GM19351 (cell line): ENCODE measurements at regions not wholly inside any gene's neighbourhood (a gene's known extent, or its start where the extent isn't known, plus 50 kb on each side); places are given as distances from the start of the nearest gene placed in this dataset.

Source experiments
- ATAC-seq: cut with Tn5 transposase; IDR thresholded peaks from one replicate; pipeline ENCODE4 v1.9.1; 2021; ENCODE audit warnings: mild to moderate bottlenecking, moderate library complexity; ENCODE audit not compliant: unreplicated experiment

GRCh38 chr15:96089405-96090058 lies 241.0 kb upstream of the NR2F2 start:
- ATAC-seq, result no peak

DNA sequence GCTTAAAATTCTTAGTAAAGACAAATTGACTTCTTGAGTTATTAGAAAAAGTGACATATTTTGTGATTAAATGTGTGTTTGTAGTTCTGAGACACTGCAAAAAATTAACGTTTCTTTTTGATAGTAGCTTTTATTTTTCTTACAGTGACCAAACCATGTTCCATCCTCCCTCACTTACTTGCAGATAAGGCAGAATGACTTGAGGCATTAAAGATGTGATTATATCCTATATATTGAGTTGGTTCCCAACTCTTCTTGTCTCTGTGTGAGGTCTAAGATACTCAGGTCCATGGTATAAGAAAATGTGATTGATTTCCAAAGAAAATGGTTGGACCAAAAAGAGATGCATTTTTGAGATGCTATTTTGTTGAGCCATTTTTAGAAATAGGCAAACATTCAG lies 238.3 kb upstream of the NR2F2 start:
- ATAC-seq, result no peak

DNA sequence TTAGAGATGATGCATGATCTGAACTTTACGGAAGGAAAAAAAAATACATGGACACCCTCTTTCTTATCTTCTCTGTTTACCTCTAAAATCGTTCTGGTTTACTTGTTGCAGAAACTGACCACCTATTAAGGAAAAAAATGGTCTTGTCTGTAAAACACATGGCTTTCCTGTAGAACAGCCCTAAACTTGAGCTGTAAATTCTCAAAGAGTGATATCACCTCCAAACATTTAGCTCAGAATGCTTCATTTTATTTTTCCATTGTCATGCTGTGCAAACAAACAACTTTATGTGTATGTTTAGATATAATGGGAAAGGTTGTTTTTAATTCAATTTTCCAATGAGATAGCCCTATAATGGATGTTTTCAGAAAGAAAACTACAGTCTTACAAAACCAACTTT lies 237.4 kb upstream of the NR2F2 start:
- ATAC-seq, result no peak

- no peak for ATAC-seq
Observed at GRCh38 chr15:96097661-96098060, 232.8 kb upstream of the NR2F2 start.

DNA sequence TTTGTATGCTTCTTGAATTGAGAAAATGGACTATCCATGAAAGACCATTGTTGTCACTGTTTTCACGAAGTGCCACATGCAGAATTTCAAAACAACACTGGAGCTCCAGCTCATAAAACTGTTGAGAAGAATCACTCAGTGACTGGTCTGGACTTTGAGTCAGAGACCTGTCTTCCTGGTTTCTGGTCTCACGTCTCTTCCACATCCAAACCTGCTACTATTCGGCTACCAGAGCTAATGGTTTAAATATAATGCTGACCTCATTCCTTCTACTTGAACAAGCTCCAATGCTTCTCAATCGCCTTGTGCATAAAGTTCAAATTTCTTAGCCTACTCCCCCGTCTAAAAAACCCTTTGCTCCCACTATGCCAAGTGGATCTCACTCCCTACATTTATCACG lies 227.9 kb upstream of the NR2F2 start:
- ATAC-seq, result no peak

DNA sequence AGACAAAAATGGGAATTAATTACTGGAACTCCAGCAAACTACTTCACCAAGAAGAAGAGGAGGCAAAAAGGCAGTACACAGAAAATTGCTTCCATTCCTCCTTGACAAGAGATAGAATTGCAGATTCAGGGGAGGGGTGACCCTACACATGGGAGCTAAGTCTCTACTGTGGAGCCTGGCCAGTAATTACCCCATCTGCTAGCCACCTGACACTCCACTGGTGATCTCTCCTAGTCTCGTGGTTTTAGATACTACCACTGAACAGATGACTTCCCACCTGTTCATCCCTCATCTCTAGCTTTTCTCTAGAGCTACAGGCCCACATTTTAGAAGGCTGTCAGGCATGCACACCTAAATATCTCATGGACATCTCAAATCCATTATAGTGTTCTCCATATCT lies 224.3 kb upstream of the NR2F2 start:
- no peak for ATAC-seq

- no peak for ATAC-seq
Observed at GRCh38 chr15:96106628-96107027, 223.9 kb upstream of the NR2F2 start.

GRCh38 chr15:96107916-96108315 lies 222.6 kb upstream of the NR2F2 start:
- ATAC-seq, result no peak

- ATAC-seq, result no peak
Observed at GRCh38 chr15:96108405-96108804, 222.1 kb upstream of the NR2F2 start.

DNA sequence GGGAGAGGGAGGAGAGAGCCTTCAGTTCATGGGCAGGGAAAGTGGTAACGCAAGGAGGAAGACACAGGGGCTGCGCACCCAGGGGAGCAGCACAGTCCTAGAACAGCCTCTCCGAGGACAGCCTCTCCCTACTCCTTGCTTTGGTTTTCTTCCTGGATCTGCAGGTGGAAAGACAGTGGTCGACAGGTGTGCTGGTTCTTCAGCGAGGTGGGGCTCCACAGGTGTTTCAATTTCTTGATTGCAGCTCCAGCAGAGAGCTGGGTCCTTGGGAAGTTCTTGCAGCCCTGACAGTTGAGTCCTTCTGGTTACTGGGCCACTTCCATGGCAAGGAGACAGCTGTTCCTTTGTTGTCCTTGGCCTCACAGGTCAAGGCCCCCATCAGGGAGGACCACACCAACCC lies 220.7 kb upstream of the NR2F2 start:
- no peak for ATAC-seq

- ATAC-seq, result no peak
Observed at GRCh38 chr15:96112018-96112417, 218.5 kb upstream of the NR2F2 start.

DNA sequence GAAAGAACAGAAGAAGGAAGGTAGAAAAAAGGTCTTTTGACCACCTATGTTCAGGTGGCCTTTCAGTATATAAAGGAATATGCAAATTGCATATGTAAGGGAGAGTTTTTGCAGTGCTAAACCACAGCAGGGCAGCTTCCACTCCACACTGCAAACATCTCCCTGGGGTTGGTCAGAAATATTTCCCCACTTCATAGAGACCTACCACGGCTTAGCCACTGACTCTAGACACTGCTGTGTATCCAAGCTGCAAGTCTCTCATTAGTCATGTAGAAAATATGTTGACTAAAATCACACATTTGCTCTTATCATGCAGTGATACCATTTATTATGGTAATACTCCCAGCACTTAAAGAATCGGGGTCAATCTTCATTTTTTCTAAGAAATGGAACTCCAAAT lies 214.9 kb upstream of the NR2F2 start:
- peak; percentile 77 for ATAC-seq

- ATAC-seq, result no peak
Observed at GRCh38 chr15:96117270-96117669, 213.2 kb upstream of the NR2F2 start.

- no peak for ATAC-seq
Observed at GRCh38 chr15:96119734-96120133, 210.8 kb upstream of the NR2F2 start.

GRCh38 chr15:96121086-96121920 lies 209.2 kb upstream of the NR2F2 start:
- no peak for ATAC-seq

GRCh38 chr15:96122077-96123027 lies 208.1 kb upstream of the NR2F2 start:
- no peak for ATAC-seq

DNA sequence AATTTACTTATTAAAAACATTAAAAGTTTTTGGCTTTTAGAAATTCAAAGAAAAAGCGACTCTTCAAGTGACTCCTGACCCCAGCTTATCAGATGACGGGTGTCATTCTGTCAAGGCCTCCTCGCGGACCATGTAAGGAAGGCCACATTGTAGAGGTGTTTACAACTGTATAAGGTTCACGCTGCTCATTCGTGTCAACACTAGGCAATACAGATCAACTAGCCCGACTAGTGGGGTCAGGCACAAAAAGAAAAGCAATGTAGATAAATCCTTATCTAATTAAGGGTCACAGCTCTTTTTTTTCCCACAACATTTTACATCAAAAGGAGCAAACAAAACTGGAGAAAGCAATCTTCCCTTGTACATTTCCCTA lies 207.5 kb upstream of the NR2F2 start:
- ATAC-seq, result no peak

GRCh38 chr15:96123630-96124187 lies 206.8 kb upstream of the NR2F2 start:
- no peak for ATAC-seq

DNA sequence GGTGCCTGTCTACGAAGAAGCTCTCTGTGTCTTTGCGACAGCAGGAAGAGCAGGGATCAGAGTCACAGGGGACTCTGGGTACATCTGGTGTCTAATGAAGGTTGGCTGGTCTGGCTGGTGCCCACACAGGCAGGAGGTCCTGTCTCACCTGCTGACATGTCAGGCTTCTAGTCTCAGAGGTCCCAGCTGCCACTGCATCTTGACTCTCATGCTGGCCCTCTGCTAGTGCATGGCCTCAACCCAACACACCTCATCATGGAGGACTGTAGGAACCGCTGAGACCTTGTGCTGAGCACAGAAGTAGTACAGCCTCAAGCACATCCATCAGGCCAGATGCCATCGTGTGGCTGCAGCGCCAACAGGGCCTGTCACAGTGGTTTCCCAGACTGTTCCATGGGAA lies 206.1 kb upstream of the NR2F2 start:
- no peak for ATAC-seq

DNA sequence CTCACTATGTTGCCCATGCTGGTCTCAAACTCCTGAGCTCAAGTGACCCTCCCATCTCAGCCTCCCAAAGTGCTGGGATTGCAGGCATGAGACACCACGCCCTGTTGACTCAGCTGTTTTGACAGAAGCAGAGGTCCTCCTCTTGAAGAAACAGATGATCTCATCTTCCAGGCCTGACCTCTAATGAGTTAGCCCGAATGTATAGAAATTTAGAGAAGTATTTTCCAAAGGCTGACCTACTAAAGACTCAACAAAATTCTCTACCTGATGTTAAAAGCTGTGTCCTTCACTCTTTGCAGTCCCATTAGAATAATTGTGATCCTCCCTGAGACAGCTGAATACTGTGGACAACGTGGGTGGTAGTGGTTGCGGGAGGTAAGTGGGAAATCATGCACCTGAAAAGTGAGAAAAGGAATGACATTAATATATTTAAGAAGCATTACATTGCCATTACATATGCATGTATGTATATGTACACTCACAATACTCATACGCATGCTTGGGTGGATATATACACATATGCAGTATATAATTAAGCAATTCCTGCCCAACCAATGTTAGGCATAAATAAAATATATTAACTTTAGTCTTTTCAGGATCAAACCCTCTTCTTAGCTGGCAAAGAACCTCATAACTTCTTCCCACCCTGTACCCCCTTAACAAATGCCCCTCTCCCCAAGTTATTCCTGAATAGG lies 204.6 kb upstream of the NR2F2 start:
- no peak for ATAC-seq

GRCh38 chr15:96126859-96127258 lies 203.6 kb upstream of the NR2F2 start:
- ATAC-seq, result no peak
